GM18499 (cell line): ENCODE measurements at regions not wholly inside any gene's neighbourhood (a gene's known extent, or its start where the extent isn't known, plus 50 kb on each side); places are given as distances from the start of the nearest gene placed in this dataset.

Experiments used
- ATAC-seq: cut with Tn5 transposase; IDR thresholded peaks from one replicate; pipeline ENCODE4 v1.9.1; 2021; ENCODE audit warnings: moderate number of reproducible peaks; ENCODE audit not compliant: insufficient read depth, unreplicated experiment

DNA sequence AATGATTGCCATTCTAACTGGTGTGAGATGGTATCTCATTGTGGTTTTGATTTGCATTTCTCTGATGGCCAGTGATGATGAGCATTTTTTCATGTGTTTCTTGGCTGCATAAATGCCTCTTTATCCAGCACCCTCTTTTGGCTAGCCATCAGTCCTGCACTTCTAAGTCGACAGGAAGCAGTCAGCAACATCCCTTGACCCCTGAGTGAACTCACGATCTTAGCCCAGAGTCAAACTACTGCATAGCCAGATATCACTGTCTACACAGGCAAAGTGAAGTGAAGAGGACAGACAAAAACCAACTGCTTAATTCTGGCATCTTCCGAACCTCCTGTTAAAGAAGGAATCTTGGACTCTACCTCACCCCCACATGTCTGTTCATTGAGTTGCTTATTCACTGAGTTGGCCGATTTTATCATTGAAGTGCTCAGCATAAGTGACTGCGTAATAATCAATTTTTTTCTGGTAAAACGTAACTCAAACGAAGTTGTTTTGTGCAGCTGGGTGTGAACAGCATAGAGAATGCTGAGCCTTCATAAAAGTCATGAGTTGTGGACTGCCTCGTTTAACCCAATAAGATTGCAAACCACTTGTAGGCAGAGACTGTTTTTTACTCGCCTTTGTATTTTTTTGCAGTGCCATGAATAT lies 304.2 kb downstream of the COG6 start:
- no peak for ATAC-seq

DNA sequence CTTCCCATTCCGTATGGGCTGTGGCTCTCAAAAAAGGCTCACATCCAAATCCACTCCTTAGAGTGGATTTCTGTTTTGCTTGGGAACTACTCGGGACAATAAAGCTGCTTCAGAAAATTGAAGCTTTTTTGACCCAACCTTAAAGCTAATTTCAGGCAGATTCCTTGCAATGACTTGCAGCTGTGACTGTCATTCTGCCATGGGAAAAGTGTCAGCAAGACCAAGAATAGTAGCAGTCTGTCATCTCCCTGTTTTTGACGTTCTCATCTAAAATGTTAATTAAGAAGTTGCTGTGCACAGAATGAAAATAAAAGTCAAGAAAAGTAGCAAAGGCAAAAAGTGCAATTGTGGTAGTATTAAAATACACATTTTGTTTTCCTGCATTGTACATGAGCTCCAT lies 304.7 kb downstream of the COG6 start:
- no peak for ATAC-seq

DNA sequence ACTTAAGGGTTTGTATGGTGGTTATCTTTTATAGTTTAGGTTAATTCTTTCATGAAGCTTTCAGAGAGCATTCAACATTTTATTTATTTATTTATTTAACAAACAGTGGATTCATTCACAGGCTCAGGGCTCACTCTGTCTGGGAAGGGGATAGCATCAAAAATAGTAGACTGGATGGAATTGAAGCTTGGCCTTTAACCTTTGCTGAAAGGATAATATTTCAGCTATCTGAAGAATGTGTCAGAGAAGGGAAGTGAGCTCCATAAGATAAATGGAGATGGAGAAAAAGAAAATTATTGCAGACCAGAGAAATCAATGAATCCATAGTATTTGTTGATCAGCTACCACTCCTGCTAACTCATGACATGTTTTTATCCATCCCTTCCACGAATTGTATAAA lies 305.6 kb downstream of the COG6 start:
- ATAC-seq, result no peak

DNA sequence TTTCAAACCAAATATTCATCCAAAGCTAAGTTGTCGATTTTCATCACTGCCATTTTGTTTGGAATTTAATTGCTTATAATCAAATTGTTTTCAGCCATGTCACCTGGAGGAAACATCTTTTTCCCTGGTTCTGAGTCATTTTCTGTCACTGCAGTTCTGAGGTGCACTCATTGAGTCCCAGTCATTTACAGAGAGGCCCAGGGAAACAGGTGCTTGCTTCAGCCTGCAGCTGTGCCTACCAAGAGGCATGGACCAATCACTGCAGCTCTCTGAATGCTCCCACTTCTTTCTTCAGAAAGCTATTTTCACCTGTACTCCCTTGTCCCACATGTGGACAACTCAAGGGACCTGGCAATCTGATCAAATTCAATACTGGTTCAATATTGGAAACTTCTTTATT lies 308.1 kb downstream of the COG6 start:
- ATAC-seq, result no peak

DNA sequence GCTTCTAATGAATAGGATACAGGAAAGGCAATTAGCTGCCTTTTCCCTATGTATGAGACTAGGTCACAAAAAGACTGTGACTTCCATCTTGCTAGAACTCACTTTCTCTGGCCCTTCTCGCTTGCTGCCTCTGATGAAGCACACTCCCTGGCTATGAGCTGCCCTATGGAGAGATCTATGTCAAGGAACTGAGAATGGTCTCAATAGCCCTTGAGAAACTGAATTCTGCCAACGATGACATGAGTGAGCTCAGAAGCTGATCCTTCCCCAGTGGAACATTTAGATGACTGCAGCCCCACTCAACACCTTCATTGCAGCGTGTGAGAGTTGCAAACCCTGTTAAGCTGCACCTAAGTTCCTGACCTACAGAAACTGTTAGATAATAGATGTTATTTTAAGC lies 309.8 kb downstream of the COG6 start:
- no peak for ATAC-seq

DNA sequence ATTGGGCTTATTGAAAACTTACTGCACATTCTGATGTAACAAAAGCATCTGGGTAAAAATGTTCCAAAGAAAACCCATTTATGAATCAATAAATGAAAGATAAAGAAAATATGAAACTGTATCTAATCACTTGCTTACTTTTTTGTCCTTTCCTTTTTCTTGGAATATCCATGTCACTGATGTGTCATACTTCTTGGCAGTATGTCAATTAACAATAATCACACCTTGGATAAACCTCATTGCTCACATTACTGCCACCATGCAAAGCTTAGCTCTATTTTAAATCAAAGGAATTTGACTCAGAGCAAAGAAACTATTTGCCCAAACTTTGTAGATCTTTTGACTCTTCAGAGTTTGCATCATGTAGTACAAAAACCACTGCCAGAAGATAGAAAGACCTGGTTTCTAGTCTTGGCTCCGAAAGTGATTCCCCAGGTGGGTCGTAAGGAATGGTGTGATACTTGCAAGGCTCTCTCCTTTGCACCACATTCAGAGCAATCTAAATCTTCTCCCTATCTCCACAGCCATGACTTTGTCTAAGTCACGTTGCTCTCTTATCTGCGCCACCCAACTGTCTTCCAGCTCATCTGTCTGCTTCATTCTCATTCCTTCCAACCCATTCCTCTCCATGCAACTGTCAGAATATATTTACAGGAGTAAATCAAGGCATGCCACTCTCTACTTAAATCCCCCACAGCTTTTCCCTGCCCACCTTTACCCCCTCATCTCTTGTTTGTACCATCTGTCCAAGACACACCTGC lies 311.9 kb downstream of the COG6 start:
- ATAC-seq, result no peak

DNA sequence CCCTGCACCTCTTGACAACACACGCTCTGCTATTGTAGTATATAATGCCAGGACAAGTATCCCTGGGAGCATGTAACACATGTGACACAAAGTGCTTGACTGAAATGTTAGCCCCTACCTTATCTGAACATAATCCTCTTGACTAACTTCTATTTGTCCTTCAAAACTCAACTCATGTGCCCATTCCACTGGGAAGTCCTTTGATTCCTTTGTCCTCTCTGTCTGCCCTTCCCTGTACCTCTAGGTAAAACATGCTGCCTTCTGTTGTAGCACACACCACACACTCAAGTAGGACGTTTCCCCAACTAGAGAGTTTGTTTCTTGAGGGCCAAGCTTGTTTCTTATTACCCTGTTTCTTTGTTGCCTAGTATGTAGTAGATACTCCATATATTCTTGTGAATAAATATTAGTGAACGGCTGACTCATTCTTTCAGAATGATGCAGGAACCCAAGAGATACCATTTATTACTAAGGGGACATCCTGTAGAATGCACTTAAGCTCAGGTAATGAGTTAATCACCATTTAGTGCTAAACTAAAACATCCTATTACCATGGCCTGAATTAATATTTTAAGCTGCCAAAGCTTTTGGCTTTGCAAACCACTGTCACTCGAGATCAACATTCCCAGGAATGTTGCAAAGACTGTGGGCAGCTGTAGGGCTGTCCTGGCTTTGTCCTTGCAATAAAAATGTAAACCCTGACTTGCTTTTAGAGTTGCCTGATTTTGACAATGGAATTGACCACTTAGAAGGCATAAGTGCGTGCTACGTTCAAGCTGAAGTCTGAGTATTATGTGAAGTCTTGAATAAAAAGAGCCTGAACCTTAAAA lies 313.4 kb downstream of the COG6 start:
- no peak for ATAC-seq

DNA sequence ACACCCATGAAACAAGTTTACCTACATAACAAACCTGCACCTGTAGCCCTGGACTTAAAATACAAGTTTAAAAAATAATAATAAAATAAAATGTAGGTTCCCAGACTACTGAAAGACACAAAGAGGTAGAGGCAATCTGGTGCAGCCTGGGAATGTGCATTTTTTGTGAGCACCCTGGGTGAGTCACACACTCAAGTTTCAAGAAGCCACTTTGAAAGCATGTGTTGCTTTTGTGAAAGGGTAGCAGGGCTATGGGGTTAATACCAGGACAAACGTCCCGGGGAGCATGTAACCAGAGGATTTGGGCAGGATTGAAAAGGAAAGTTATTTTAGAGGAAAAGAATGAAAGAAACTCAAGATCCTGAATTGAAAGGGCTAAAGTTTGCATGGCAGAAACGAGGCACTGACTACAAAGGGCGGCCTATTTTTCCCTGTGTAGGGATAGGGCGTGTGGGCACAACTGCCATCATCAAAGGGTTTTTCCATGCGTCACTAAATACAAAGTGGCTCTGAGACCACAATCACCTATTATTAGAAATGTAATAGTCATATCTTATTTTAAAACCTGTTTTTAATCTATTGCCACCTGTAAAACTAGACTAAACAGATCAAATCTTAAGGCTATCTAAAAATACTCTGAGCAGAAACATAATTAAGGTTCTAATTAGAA lies 314.9 kb downstream of the COG6 start:
- ATAC-seq, result no peak

DNA sequence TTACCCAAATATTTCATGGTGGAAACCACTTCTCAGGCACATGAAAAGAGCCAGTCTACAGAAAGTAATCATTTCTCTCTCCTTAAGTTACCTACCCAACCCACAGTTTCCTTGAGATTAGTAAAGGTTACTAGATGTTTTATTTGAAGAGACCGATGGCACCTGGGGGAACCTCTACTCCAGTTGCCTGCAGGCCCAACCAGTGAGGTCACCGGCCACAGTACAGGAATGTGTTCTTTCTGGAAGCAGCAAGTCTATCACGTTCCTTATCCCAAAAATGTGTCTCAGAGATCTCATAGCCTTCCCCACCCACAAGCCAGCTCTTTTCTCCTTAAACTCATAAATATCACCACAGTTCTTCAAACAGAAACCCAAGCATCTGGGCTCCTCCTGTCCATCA lies 316.1 kb downstream of the COG6 start:
- ATAC-seq, result no peak

DNA sequence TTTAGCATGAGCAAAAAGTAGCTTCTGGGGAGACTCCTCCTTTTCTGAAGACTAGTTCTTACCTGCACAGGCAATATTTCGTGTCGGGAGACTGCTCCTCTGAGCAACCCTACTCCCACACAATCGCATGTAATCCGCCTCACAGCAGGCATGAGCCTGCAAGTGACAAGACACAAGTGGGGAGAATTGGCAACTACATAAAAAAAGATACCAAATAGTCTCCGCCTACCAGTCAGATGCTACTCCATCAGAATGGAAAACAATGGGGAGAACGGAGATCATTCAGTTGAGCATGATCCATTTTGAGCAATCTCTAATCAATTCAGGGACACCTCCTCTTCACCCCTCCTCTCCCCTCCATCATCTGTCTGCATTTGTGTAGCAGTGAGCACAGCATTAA lies 321.0 kb downstream of the COG6 start:
- no peak for ATAC-seq

DNA sequence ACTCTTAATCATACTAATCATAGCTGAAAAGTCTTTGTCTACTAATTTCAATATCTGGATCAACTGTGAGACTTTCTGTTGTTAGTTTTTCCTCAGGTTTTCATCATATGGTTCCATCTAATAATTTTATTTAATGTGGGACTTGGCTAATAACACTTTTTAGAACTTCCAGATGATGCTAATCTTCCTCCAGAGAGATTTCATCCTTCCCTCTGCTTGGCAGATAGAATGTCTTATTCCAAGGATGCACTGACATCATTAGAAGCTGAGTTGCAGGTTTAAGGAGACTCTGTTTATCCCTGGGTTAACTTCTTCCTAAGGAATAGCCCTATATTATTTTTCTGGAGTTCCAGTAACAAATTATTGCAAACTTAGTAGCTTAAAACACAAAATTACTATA lies 325.6 kb downstream of the COG6 start:
- ATAC-seq, result no peak

DNA sequence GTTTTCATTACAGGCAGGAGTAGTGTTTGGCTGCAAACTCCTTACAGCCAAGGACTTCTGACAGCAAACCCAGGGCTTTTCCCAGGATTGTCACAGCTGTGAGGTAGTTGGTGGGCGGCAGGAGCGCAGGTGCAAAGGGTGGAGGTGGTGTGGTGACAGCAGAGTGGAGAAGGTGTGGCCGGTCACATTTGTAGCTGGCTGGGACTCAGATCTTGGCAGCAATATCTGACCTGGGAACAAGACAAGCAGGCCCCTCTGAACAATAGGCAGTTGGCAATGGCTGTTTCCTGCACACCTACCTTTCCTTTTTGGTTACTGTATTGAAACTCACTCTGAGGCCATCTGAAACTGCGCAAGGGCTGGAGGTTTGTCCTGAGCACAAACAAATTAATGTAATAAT lies 327.3 kb downstream of the COG6 start:
- ATAC-seq, result no peak

DNA sequence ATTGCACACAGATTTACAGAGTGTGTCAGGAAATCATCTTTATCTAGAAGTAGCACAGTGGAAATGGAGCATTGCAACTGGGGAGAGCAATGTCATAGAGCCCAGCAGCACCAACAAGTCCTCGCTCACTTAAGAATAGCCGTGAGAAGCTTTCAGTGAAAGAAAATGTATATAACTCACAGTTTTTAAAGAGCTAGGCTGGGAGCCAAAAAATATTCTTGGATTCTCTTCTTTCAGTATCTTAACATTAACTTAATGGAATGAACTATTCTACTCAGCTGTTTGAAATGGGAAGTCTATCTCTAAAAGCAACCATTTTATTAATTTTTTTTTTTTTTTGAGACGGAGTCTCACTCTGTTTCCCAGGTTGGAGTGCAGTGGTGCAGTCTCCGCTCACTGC lies 329.6 kb downstream of the COG6 start:
- no peak for ATAC-seq

DNA sequence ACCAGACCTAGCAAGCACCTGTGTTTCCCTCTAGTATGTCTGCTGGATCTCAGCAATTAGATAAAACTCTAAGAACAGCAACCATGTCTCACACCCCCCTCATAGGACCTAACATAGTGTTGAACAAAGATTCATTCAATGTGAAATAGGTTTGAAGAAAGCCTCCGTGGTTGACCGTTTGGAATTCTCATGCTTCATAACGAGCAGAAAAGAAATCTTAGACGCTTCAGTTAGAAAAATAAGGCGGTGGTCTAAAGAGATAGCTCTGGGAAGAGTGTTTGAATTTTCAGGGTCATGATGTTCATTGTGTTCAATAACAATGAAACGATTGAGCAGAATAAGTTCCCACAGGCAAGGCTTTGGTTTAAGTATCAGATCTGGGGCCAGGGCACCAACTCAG lies 332.9 kb downstream of the COG6 start:
- no peak for ATAC-seq

DNA sequence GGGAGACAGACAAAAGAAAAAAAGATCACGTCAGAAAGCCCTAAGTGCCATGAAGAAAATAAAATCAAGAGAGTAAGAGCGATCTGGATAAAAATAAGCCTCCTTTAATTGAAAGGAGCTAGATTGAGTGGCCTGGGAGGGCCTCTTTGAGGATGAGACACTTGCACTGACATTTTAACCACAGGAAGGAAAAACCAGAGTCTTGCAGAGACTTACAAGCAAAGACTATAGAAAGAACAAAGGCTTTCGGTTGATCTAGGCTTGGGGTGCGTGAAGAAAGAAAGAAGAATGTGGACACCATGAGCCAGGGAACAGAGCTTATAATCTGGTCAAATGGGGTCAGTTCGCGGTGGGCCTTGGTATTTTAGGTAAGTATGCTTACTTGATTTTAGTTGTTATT lies 342.7 kb downstream of the COG6 start:
- no peak for ATAC-seq

DNA sequence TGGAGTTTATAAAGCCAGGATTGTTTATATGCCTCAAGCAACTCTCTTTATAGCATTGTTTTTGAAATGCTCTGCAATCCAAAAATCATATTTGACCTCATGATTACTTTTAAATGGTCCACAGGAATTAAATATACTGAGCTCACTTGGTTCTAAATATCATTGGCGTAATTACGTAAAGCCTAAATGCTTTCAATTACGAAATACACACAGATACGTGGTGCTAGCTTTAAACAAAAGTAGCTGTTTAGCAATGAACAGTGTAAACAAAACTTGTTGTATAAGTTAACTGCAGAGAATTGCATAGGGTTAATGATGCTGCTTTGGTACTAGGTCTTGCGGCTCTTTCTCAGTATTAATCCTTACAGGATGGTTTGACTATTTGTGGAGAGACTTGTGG lies 346.6 kb downstream of the COG6 start:
- no peak for ATAC-seq

DNA sequence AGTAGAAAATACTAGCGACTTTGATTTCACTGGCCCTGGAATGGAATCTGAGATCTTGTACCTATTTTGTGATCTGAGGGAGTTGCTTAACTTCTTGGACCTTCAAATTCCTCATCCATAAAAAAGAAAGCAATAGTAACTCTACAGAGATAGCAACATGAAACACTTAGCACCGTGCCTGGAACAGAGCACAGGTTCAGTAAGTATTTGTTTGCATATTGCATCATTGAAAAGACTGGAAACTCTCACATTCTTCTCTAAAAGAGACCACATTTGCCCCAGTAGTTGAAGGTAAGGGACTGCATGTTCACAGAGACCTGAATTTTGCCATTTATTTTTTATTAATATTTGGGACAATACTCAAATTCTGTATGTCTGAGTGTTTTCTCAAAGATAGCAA lies 358.1 kb downstream of the COG6 start:
- no peak for ATAC-seq

DNA sequence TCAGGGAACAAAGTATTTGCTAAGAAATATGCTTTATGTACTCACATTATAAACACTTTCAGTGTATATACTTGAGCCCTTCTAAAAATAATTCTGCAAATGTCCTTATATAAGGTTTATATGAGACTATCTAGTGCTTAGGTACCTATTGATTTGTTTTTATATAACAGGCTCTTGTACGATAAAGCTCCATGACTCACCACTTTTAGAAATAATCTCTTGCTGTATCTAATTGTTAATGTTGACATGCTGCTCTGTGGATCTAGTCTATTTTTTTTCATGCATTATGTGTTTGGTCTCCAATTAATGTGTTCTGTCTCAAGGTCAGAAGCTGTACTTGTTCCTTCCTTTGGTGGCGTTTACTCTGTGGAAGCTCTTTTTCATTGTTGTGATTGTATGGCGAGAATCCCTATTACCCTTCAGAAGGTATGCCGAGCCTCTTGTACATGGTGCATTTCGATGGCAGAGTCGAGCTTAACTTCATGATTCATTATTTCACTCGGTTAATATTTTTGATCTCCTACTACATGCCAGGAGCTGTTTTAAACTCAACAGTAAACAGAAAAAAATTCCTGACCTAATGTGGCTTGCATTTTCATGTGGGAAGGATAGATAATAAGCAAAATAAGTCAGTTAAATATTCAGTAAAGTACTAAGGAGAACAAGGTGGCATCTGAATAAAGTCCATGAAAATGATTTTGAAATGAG lies 361.6 kb downstream of the COG6 start:
- no peak for ATAC-seq

DNA sequence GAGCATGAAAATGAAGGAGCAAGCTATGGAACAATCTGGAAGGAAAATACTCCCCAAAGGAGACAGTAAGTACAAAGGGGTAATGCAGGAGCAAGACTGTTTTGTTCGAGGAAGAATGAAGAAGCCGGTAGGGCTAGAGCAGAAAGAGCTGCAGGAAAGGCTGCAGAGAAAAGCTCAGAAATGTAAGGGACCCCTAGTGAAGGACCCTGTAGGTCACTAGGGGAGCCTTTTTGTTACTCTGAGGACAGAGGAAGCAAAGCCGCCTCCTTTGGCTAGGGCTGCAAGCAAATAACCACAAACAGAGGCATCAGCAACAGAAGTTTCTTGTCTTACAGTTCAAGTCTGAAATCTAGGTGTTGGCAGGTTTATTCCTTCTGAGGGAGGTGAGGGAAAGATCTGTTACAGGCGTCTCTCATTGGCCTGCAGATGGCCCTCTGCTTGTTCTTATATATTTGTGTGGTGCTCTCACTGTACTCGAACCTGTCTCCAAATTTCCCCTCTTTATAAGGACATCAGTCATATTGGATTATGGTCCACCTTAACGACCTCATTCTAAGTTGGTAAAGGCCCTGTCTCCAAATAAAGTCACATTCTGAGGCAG lies 362.3 kb downstream of the COG6 start:
- no peak for ATAC-seq
